ENCODE measurements at regions not wholly inside any gene's neighbourhood (a gene's known extent, or its start where the extent isn't known, plus 50 kb on each side); places are given as distances from the start of the nearest gene placed in this dataset.
A peak's percentile ranks its signal among the peaks of the same experiment; 100 is the strongest.

- DNase-seq: no peak
Measured at GRCh38 chr7:12949060-12949931, 261.9 kb downstream of the ARL4A start.

DNA sequence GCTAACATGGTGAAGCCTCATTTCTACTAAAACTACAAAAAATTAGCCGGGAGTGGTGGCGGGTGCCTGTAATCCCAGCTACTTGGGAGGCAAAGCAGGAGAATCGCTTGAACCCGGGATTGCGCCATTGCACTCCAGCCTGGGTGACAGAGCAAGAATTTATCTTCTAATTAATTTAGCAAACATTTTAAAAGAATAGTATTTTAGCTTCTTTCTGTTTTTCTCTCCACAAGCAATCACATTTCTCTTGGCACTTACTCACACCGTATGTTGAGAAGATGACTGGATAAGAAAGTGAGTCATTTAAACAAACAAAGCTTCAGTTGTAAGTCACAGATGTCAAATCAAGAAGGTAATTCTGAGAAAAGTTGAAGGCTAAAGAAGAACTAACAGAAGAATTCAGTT is 264.0 kb downstream of the ARL4A start:
- DNase-seq: peak; percentile 84

DNA sequence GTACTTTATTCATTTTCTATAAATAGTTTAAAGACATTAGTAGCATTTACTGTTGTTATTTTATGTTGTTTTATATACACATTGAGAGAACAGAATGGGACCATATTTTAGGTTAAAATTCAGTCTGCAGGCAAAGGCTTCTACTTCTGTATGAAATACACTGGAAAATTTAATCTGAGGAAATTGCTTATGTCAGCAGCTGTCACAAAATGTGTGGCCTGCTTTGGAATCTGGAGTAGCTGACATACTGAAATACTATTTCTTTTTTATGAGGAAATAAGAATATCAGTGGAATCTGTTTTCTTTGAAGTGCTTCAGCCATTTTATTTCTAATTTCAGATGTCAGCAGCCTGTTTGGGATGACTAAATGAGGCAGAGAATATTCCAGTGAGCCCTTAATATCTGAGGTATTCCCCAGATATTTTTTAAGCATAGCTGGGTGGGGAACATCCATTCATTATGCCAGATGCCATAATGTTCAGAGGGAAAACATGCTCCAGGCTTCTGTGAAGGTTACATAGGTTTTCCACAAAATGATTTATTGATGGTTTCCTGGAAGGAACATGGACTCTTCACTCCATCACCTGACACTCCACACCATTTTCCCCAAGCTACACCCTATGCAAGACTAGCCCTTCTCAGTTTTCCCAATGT is 267.1 kb downstream of the ARL4A start:
- DNase-seq: no peak

GRCh38 chr7:12957487-12957886 is 270.1 kb downstream of the ARL4A start:
- no peak for DNase-seq

DNA sequence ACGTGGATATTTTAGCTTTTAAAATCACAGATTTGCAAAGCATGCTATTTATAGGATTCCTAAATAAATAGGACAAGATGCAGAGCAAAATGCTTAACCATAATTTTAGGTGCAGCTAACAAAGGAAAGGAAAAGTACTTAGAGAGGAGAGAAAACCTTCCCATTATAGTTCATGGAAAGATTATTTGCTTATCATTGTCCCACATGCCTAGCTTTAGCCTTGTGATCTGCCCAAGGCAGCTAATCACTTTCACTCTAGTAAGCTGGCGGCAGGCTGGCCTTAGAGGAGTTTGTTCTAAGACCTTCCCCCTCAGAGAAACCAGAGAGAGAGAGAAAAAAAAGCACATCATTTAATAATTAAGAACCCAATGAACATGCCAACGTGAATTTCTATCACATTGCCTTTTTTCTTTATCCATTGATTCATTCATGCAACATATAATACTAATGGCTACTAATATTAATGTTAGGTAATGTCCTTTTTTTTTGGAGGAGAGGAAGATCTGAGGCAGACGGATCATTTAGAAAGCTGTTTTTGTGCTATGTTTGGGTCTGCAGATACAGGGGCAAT is 274.6 kb downstream of the ARL4A start:
- DNase-seq: no peak

GRCh38 chr7:12963435-12963834 is 276.0 kb downstream of the ARL4A start:
- DNase-seq: no peak

GRCh38 chr7:12964836-12965235 is 277.4 kb downstream of the ARL4A start:
- no peak for DNase-seq

DNA sequence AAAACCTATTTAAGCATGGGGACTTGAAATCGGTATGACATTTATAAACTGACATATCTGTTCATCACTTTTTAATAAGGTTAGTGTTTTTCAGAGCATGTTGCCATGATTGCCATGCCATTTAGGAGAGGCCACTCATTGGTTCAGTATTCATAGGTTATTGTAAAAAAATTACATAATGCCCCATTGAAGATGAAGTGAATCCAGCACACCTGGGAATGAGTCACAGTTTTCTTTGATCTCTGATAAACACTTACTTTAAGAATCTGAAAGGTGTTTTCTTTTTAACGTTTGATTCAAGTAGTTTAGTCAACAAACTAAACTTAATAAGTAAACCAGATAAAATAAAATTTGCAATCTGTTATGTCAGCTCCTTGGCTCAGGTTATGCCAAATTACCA is 278.3 kb downstream of the ARL4A start:
- no peak for DNase-seq

DNA sequence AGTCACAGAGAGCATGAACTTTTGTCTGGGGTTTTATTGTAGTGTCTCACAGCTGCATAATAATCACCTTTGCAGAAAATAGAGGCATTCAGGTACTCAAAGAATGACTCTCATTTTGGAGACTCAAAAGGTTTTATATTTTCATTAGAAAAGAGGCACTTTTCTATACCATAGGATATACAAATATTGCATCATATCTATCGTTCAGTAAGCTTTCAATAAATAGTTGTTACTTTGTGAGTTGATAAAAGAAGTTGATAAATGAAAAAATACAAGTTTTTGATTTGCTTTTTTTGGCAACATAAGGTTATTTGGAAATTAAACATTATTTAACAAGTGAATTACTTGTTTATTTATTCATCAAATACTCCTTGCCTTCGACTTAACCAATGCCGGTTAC is 279.9 kb downstream of the ARL4A start:
- no peak for DNase-seq

GRCh38 chr7:12968836-12969422 is 281.5 kb downstream of the ARL4A start:
- DNase-seq: no peak

GRCh38 chr7:12970626-12971025 is 283.2 kb downstream of the ARL4A start:
- no peak for DNase-seq

GRCh38 chr7:12974451-12975166 is 287.2 kb downstream of the ARL4A start:
- no peak for DNase-seq

GRCh38 chr7:12975412-12975811 is 288.0 kb downstream of the ARL4A start:
- no peak for DNase-seq

GRCh38 chr7:12979181-12979580 is 291.7 kb downstream of the ARL4A start:
- DNase-seq: no peak

GRCh38 chr7:12982178-12982577 is 294.7 kb downstream of the ARL4A start:
- no peak for DNase-seq

GRCh38 chr7:12984117-12984516 is 296.7 kb downstream of the ARL4A start:
- DNase-seq: no peak

- DNase-seq: no peak
Measured at GRCh38 chr7:12985228-12985627, 297.8 kb downstream of the ARL4A start.

DNA sequence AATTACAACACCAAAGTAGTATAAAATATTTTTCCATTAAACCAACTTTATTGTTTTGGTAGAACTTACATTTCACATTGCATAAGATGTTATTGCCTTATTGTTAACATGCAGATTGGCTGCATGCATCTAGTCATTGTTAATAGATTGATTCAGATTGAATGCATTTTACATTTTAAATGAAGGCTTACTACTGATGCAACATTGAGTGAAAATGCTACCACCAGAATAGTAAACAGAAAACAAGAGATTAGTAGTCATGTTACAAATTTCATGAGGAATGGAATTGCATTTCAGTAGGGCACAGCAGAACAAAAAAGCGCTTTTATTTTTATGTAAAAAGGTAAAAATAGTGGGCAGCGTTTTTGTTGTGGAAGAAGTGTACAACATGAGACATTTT is 298.3 kb downstream of the ARL4A start:
- no peak for DNase-seq

- DNase-seq: no peak
Measured at GRCh38 chr7:12987238-12987637, 299.8 kb downstream of the ARL4A start.

- no peak for DNase-seq
Measured at GRCh38 chr7:12990440-12990839, 303.0 kb downstream of the ARL4A start.

DNA sequence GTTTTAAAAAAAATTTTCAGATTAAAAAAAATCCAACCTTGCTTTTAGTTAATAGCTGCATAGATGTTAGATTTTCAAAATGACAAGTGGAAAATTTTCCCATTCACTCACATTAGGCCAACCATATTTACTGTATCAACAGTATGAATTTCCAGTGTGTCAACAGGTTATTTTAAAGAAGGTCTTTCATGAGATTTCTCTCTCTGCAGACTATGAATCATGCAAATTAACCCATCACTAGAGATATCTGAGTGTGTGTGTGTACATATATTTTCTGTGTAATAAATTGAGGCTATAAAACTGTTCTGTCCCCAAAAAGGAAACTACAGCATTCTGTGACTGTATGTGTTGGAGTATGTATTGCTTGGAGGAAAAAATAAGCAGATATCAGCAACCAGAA is 305.6 kb downstream of the ARL4A start:
- DNase-seq: no peak

GRCh38 chr7:12995912-12996469 is 308.6 kb downstream of the ARL4A start:
- no peak for DNase-seq

DNA sequence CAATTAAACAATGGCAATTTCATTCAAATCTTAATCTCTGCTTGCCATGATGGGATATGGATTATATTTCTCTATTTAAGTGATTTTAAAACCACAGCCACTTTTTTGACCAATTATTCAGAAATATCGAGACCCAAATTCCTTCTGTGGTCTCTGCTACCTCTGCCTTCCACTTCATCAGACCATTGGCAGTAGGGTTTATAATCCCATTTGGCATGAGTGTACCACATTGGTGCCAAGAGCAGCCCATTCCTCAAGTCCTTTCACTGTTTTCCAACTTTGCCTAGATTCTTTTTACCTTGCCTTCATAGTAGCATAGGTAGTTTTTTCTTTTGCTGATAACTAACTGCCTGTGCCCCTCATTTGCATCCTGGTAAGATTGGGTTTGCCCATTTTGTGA is 319.9 kb downstream of the ARL4A start:
- no peak for DNase-seq

Measured in NCI-H226 (cell line).